K562 (cell line): ENCODE measurements at regions not wholly inside any gene's neighbourhood (a gene's known extent, or its start where the extent isn't known, plus 50 kb on each side); places are given as distances from the start of the nearest gene placed in this dataset.

Experiments
- BMI1 ChIP-seq: fragments of 150-350 bp; IDR thresholded peaks from 2 replicates; pipeline ENCODE4 v1.6.1; 2014; ENCODE audit warnings: low read length
- CEBPB ChIP-seq: fragments of 450-650 bp; IDR thresholded peaks from 2 replicates; pipeline ENCODE4 v1.6.1; 2016; ENCODE audit warnings: missing genetic modification characterization, missing compliant biosample characterization
- CREM ChIP-seq: IDR thresholded peaks from 2 replicates; pipeline ENCODE4 v1.6.1; 2014; ENCODE audit warnings: antibody characterized with exemption, low read depth
- DMBX1 ChIP-seq: fragments of 250-450 bp; sonication (Bioruptor Pico); IDR thresholded peaks from 2 replicates; pipeline ENCODE4 v1.8.0; 2022; ENCODE audit warnings: inconsistent platforms, mild to moderate bottlenecking, moderate library complexity, borderline replicate concordance
- EP400 ChIP-seq: fragments of 450-650 bp; IDR thresholded peaks from 2 replicates; pipeline ENCODE4 v1.6.1; 2017; ENCODE audit warnings: antibody characterized with exemption, mild to moderate bottlenecking, moderate library complexity
- KLF6 ChIP-seq: fragments of 250-450 bp; sonication (Bioruptor Pico); IDR thresholded peaks from 2 replicates; pipeline ENCODE4 v1.4.0; 2020; ENCODE audit warnings: mild to moderate bottlenecking, moderate library complexity, borderline replicate concordance
- MEIS2 ChIP-seq: fragments of 450-650 bp; IDR thresholded peaks from 2 replicates; pipeline ENCODE4 v1.6.1; 2014; ENCODE audit warnings: mild to moderate bottlenecking; ENCODE audit not compliant: partially characterized antibody
- RHOXF2B ChIP-seq: fragments of 250-450 bp; sonication (Bioruptor Pico); conservative IDR thresholded peaks from 2 replicates; pipeline ENCODE4 v1.5.1; 2021
- SOX6 ChIP-seq: fragments of 450-650 bp; IDR thresholded peaks from 2 replicates; pipeline ENCODE4 v1.6.1; 2014; ENCODE audit warnings: mild to moderate bottlenecking
- SP1 ChIP-seq: sonication (generic); formaldehyde crosslinking; IDR thresholded peaks from 2 replicates; pipeline ENCODE4 v1.8.1; 2022; ENCODE audit warnings: mild to moderate bottlenecking, missing genetic modification reagents
- ZNF175 ChIP-seq: fragments of 200-800 bp; sonication (Bioruptor generic); IDR thresholded peaks from 2 replicates; pipeline ENCODE4 v1.6.1; 2016; ENCODE audit warnings: low read depth, mild to moderate bottlenecking, missing genetic modification characterization, missing compliant biosample characterization
- ZNF436 ChIP-seq: fragments of 250-450, 450-650 bp; sonication (Bioruptor Pico); formaldehyde crosslinking; IDR thresholded peaks from 2 replicates; pipeline ENCODE4 v1.7.0; 2020; ENCODE audit warnings: mild to moderate bottlenecking
- ZNF445 ChIP-seq: fragments of 250-450 bp; sonication (Bioruptor Pico); IDR thresholded peaks from 2 replicates; pipeline ENCODE4 v1.4.0; 2020; ENCODE audit warnings: low read depth, mild to moderate bottlenecking, moderate library complexity
- ZNF589 ChIP-seq: fragments of 200-800 bp; sonication (Bioruptor generic); IDR thresholded peaks from 2 replicates; pipeline ENCODE4 v1.6.1; 2016; ENCODE audit warnings: low read depth, missing genetic modification characterization, missing compliant biosample characterization
- TF ChIP-seq, protein P1 (sequence below): IDR thresholded peaks from 3 replicates; pipeline ENCODE4 v1.6.1; 2011; ENCODE audit warnings: borderline replicate concordance, mild to moderate bottlenecking, moderate library complexity; ENCODE audit not compliant: insufficient read length; ENCODE audit errors: extremely low read depth
- TF ChIP-seq, protein P2 (sequence below): fragments of 250-450 bp; sonication (Bioruptor Pico); IDR thresholded peaks from 2 replicates; pipeline ENCODE4 v1.4.0; 2020; ENCODE audit warnings: mild to moderate bottlenecking
- TF ChIP-seq, protein P3 (sequence below): sonication (generic); formaldehyde crosslinking; IDR thresholded peaks from 2 replicates; pipeline ENCODE4 v1.5.0; 2020; ENCODE audit warnings: missing genetic modification reagents
- TF ChIP-seq, protein P4 (sequence below): fragments of 250-450 bp; sonication (Bioruptor Pico); IDR thresholded peaks from 2 replicates; pipeline ENCODE4 v1.8.0; 2022; ENCODE audit warnings: moderate library complexity, mild to moderate bottlenecking, inconsistent platforms
- TF ChIP-seq, protein P5 (sequence below): sonication (generic); formaldehyde crosslinking; IDR thresholded peaks from 2 replicates; pipeline ENCODE4 v1.9.0; 2022; ENCODE audit warnings: mild to moderate bottlenecking, missing genetic modification reagents
- TF ChIP-seq, protein P6 (sequence below): fragments of 450-650 bp; IDR thresholded peaks from 2 replicates; pipeline ENCODE4 v1.6.1; 2016; ENCODE audit warnings: low read depth, mild to moderate bottlenecking, moderate library complexity

DNA sequence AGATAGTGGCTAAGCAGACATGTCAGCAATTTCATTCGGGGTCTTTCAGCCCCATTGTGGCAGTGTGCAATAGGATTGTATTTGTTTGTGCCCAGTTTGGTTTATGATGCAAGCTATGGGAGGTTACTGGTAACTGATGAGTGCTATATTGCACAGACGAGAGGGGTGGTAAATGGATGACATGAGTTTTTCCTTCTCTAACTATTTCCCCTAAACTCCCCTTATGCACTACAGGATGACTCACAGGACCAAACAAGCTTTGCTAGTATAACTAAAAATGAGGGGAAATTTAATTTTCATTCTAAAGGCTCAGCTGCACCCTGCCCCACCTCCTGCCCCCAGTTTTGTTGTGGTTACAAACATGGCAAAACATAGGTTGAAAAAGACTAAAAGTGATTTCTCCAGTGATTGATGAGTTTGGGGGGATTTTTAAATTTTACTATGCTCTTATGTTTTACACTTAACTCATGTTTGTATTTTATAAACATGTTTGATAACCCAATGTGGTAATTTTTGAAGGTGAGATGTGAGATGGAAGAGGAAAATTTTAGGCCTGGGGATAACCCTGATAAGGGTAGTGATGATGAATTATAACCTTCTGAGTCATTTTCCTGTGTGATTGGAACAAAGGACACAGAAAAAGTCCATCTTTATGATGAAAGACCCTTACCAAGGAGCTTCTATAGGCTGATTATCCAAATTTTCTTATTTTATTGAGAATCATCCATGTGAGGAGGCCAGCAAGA lies 60.8 kb upstream of the NAMPT start (continued):
- TF ChIP-seq, protein P1, sequence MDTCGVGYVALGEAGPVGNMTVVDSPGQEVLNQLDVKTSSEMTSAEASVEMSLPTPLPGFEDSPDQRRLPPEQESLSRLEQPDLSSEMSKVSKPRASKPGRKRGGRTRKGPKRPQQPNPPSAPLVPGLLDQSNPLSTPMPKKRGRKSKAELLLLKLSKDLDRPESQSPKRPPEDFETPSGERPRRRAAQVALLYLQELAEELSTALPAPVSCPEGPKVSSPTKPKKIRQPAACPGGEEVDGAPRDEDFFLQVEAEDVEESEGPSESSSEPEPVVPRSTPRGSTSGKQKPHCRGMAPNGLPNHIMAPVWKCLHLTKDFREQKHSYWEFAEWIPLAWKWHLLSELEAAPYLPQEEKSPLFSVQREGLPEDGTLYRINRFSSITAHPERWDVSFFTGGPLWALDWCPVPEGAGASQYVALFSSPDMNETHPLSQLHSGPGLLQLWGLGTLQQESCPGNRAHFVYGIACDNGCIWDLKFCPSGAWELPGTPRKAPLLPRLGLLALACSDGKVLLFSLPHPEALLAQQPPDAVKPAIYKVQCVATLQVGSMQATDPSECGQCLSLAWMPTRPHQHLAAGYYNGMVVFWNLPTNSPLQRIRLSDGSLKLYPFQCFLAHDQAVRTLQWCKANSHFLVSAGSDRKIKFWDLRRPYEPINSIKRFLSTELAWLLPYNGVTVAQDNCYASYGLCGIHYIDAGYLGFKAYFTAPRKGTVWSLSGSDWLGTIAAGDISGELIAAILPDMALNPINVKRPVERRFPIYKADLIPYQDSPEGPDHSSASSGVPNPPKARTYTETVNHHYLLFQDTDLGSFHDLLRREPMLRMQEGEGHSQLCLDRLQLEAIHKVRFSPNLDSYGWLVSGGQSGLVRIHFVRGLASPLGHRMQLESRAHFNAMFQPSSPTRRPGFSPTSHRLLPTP = no peak
- TF ChIP-seq CEBPB = peak; percentile 55; the same call in 1 of the 2 replicates
- TF ChIP-seq ZNF589 (CRISPR knock-in tag) = peak; percentile 97
- no peak; the same call in 1 of the 2 replicates for TF ChIP-seq SOX6
- no peak for TF ChIP-seq EP400
- TF ChIP-seq MEIS2 = peak; percentile 42
- no peak for TF ChIP-seq BMI1
- TF ChIP-seq SP1 (CRISPR knock-in tag) = no peak
- TF ChIP-seq, protein P2, sequence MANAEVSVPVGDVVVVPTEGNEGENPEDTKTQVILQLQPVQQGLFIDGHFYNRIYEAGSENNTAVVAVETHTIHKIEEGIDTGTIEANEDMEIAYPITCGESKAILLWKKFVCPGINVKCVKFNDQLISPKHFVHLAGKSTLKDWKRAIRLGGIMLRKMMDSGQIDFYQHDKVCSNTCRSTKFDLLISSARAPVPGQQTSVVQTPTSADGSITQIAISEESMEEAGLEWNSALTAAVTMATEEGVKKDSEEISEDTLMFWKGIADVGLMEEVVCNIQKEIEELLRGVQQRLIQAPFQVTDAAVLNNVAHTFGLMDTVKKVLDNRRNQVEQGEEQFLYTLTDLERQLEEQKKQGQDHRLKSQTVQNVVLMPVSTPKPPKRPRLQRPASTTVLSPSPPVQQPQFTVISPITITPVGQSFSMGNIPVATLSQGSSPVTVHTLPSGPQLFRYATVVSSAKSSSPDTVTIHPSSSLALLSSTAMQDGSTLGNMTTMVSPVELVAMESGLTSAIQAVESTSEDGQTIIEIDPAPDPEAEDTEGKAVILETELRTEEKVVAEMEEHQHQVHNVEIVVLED (CRISPR knock-in tag) = 0 out of 2 replicates have a peak, but pooled peaks have one; percentile 23
- TF ChIP-seq KLF6 = 0 out of 2 replicates have a peak, but pooled peaks have one; percentile 41
- TF ChIP-seq, protein P3, sequence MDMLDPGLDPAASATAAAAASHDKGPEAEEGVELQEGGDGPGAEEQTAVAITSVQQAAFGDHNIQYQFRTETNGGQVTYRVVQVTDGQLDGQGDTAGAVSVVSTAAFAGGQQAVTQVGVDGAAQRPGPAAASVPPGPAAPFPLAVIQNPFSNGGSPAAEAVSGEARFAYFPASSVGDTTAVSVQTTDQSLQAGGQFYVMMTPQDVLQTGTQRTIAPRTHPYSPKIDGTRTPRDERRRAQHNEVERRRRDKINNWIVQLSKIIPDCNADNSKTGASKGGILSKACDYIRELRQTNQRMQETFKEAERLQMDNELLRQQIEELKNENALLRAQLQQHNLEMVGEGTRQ = no peak
- no peak for TF ChIP-seq ZNF436 (CRISPR knock-in tag)
- TF ChIP-seq, protein P4, sequence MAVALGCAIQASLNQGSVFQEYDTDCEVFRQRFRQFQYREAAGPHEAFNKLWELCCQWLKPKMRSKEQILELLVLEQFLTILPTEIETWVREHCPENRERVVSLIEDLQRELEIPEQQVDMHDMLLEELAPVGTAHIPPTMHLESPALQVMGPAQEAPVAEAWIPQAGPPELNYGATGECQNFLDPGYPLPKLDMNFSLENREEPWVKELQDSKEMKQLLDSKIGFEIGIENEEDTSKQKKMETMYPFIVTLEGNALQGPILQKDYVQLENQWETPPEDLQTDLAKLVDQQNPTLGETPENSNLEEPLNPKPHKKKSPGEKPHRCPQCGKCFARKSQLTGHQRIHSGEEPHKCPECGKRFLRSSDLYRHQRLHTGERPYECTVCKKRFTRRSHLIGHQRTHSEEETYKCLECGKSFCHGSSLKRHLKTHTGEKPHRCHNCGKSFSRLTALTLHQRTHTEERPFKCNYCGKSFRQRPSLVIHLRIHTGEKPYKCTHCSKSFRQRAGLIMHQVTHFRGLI (CRISPR knock-in tag) = no peak
- TF ChIP-seq DMBX1 (CRISPR knock-in tag) = peak; percentile 48; the same call in 1 of the 2 replicates
- TF ChIP-seq CREM = no peak
- peak; percentile 27; the same call in 1 of the 2 replicates for TF ChIP-seq ZNF445 (CRISPR knock-in tag)
- TF ChIP-seq, protein P5, sequence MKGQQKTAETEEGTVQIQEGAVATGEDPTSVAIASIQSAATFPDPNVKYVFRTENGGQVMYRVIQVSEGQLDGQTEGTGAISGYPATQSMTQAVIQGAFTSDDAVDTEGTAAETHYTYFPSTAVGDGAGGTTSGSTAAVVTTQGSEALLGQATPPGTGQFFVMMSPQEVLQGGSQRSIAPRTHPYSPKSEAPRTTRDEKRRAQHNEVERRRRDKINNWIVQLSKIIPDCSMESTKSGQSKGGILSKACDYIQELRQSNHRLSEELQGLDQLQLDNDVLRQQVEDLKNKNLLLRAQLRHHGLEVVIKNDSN (CRISPR knock-in tag) = no peak
- TF ChIP-seq RHOXF2B (CRISPR knock-in tag) = no peak
- TF ChIP-seq, protein P6, sequence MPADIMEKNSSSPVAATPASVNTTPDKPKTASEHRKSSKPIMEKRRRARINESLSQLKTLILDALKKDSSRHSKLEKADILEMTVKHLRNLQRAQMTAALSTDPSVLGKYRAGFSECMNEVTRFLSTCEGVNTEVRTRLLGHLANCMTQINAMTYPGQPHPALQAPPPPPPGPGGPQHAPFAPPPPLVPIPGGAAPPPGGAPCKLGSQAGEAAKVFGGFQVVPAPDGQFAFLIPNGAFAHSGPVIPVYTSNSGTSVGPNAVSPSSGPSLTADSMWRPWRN = no peak
- TF ChIP-seq ZNF175 (CRISPR knock-in tag) = no peak; the same call in 1 of the 2 replicates
